ENCODE measurements at regions not wholly inside any gene's neighbourhood (a gene's known extent, or its start where the extent isn't known, plus 50 kb on each side); places are given as distances from the start of the nearest gene placed in this dataset.
A peak's percentile ranks its signal among the peaks of the same experiment; 100 is the strongest.

DNA sequence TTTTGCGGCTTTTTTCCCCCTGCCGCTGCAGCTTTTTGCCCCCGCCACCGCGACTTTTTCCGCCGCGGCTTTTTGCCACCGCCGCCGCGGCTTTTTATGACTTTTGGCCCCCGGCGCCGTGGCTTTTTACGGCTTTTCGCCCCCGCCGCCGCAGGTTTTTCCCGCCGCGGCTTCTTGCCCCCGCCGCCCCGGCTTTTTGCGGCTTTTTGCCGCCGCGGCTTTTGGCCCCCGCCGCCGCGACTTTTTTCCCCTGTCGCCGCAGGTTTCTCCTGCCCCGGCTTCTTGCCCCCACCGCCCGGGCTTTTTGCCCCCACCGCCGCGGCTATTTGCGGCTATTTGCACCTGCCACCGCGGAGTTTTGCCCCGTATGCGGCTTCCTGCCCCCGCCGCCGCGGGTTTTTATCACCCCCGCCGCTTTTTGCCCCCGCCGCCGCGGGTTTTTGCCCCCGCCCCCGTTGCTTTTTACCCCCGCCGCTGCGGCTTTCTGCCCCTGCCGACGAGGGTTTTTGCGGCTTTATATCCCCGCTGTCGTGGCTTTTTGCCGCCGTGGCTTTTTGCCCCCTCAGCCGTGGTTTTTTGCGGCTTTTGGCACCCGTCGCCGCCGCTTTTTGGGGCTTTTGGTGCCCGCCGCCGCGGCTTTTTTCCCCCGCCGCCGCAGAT, 2750.9 kb downstream of the RPIA start:
- Histone ChIP-seq H3K4ac (ENCODE audit: low read depth, low read length) (no peak overlapping the region), H3K4me1 (ENCODE audit: control insufficient read depth, insufficient read depth, low read length) (no peaks in the 10 kb centered on the region), H3K9me1 (ENCODE audit: insufficient read depth, low read length) (no peaks in the 10 kb centered on the region), H2BK120ac (ENCODE audit: low read depth, low read length) (no peak overlapping the region), H3K36me3 (ENCODE audit: control insufficient read depth, insufficient read depth, low read length) (no peaks in the 10 kb centered on the region), H2BK5ac (ENCODE audit: low read depth, low read length, poor library complexity, severe bottlenecking) (no peak overlapping the region), H4K91ac (ENCODE audit: insufficient read depth, low read depth, low read length) (no peak overlapping the region), H3K27me3 (ENCODE audit: control insufficient read depth, insufficient read depth, low read length) (peaks cover 9% of the 10 kb centered on the region), H3K27ac (ENCODE audit: insufficient read depth, low read length) (no peak overlapping the region), H4K20me1 (ENCODE audit: insufficient read depth, low read length) (no peaks in the 10 kb centered on the region), H2BK15ac (ENCODE audit: low read depth, low read length) (no peak overlapping the region), H3K4me2 (ENCODE audit: low read depth, low read length) (peak overlapping the region; percentile 41; the same call in 1 of the 2 replicates), H3K14ac (replicated peaks; ENCODE audit: low read depth, low read length) (no peak overlapping the region), H2AK9ac (replicated peaks; ENCODE audit: low read depth, low read length, poor library complexity) (no peak overlapping the region), H2AK5ac (ENCODE audit: low read depth, low read length) (no peak overlapping the region), H2BK20ac (ENCODE audit: low read depth, low read length) (no peak overlapping the region), H3K9me3 (ENCODE audit: control insufficient read depth, insufficient read depth, low read length) (no peaks in the 10 kb centered on the region), H3K4me3 (ENCODE audit: insufficient read depth, low read depth, low read length) (peak overlapping the region; percentile 24; the same call in 1 of the 2 replicates), H3K9ac (ENCODE audit: low read depth, low read length) (no peak overlapping the region), H4K8ac (ENCODE audit: low read depth in 2 of 2, low read length in 2 of 2) (no peak overlapping the region), H3K56ac (ENCODE audit: extremely low read depth, insufficient read depth, low read length) (no peak overlapping the region), H3K79me1 (ENCODE audit: low read depth in 1 of 2, low read length in 2 of 2) (no peaks in the 10 kb centered on the region), H2AFZ (replicated peaks; ENCODE audit: low read length, poor library complexity) (peak overlapping the region; percentile 49), H3K23ac (ENCODE audit: low read depth, low read length) (no peak overlapping the region), H4K5ac (ENCODE audit: low read depth, low read length) (no peak overlapping the region), H3K18ac (ENCODE audit: low read depth, low read length) (no peak overlapping the region)
- TF ChIP-seq, protein P1, sequence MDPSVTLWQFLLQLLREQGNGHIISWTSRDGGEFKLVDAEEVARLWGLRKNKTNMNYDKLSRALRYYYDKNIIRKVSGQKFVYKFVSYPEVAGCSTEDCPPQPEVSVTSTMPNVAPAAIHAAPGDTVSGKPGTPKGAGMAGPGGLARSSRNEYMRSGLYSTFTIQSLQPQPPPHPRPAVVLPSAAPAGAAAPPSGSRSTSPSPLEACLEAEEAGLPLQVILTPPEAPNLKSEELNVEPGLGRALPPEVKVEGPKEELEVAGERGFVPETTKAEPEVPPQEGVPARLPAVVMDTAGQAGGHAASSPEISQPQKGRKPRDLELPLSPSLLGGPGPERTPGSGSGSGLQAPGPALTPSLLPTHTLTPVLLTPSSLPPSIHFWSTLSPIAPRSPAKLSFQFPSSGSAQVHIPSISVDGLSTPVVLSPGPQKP (IDR thresholded peaks at IDR 0.05; ENCODE audit: borderline replicate concordance, low read depth, low read length), result no peak
- TF ChIP-seq, protein P2, sequence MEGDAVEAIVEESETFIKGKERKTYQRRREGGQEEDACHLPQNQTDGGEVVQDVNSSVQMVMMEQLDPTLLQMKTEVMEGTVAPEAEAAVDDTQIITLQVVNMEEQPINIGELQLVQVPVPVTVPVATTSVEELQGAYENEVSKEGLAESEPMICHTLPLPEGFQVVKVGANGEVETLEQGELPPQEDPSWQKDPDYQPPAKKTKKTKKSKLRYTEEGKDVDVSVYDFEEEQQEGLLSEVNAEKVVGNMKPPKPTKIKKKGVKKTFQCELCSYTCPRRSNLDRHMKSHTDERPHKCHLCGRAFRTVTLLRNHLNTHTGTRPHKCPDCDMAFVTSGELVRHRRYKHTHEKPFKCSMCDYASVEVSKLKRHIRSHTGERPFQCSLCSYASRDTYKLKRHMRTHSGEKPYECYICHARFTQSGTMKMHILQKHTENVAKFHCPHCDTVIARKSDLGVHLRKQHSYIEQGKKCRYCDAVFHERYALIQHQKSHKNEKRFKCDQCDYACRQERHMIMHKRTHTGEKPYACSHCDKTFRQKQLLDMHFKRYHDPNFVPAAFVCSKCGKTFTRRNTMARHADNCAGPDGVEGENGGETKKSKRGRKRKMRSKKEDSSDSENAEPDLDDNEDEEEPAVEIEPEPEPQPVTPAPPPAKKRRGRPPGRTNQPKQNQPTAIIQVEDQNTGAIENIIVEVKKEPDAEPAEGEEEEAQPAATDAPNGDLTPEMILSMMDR (conservative IDR thresholded peaks at IDR 0.05; ENCODE audit: low read depth, low read length), result no peak
- TF ChIP-seq FOS (IDR thresholded peaks at IDR 0.05; ENCODE audit: low read depth, low read length) (no peak), NFE2L2 (IDR thresholded peaks at IDR 0.05; ENCODE audit: low read depth, low read length) (no peak), CHD1 (IDR thresholded peaks at IDR 0.05; ENCODE audit: low read depth, low read length) (no peak)
- in situ Hi-C loops (cut with MboI; ENCODE audit: low sequenced_read_pairs), result no loop called here
- dilution Hi-C loops (cut with HindIII; ENCODE audit: low sequenced_read_pairs, unreplicated experiment), result no loop called here
- ATAC-seq (ENCODE audit: low read depth) (no peak), DNase-seq (no peak)
- CTCF ChIA-PET, result interaction anchor here (0.6 kb wide), 1 partner anchor 1267 kb away, joined by 5 read pairs; no protein-coding TSS in a partner anchor
- POLR2A ChIA-PET (ENCODE audit: unreplicated experiment), result no interaction called here
- 4% methylated on average over 79 of the region's 82 CpGs; no CpG with 5 or more reads in 1 of the 2 experiments for WGBS, 2 experiments (ENCODE audit: extremely low coverage in 2 of 2, insufficient read length in 1 of 2)
- no TSS peak for BruUV-seq (replicated peaks)
- intact Hi-C loops (cut with micrococcal nuclease), result no loop called here

Data from IMR-90 (cell line).